Brain microvascular endothelial cell (primary cell): ENCODE measurements at regions not wholly inside any gene's neighbourhood (a gene's known extent, or its start where the extent isn't known, plus 50 kb on each side); places are given as distances from the start of the nearest gene placed in this dataset.

ENCODE experiments used
- DNase-seq: peaks from one replicate; pipeline ENCODE4 v3.0.0-alpha.2; 2020
- H3K27ac ChIP-seq: fragments of 250-450 bp; sonication (Bioruptor Pico); 2 replicates; pipeline ENCODE4 v1.5.1; 2020; ENCODE audit warnings: mild to moderate bottlenecking, moderate library complexity
- H3K27me3 ChIP-seq: fragments of 250-450 bp; sonication (Bioruptor Pico); replicated peaks from 2 replicates; pipeline ENCODE4 v1.5.1; 2020; ENCODE audit warnings: mild to moderate bottlenecking
- H3K36me3 ChIP-seq: fragments of 250-450 bp; sonication (Bioruptor Pico); replicated peaks from 2 replicates; pipeline ENCODE4 v1.5.1; 2020; ENCODE audit warnings: mild to moderate bottlenecking
- H3K4me3 ChIP-seq: 2 replicates; pipeline ENCODE4 v1.5.1; 2011; ENCODE audit warnings: low read depth, mild to moderate bottlenecking, control low read depth, low read length, moderate library complexity
- in situ Hi-C: cut with HindIII; loops from 2 replicates; pipeline ENCODE4 v1.10.0; 2017; ENCODE audit warnings: low sequenced_read_pairs, low pct_ligation_motif_present
- TF ChIP-seq, protein P1 (sequence below): IDR thresholded peaks from 2 replicates; pipeline ENCODE4 v1.5.1; 2011; ENCODE audit warnings: low read depth, mild to moderate bottlenecking, moderate library complexity, low read length, control low read depth, inconsistent platforms; ENCODE audit errors: missing control alignments

DNA sequence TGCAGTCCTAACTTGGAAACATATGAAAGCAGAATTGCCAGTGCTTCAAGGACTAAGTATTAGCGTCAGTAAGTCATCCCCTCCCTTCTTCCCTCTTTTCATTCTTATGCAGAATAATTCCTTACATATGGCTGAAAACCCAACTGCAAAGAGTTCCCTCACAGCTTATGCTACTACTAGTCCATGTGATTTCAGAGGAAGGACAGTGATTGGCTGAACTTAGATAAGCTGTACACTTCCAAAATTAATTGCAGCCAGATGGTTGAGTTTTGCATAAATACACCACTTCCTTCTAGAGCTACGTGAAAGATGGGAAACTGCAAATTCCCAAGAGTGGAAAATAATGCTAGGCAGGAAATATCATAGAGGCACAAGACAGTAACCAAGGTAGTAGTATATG lies 730.4 kb downstream of the OLFM4 start:
- Histone ChIP-seq H3K27me3 (no peaks in the 10 kb centered on the region), H3K27ac (no peak overlapping the region), H3K4me3 (no peak overlapping the region), H3K36me3 (no peaks in the 10 kb centered on the region)
- TF ChIP-seq, protein P1, sequence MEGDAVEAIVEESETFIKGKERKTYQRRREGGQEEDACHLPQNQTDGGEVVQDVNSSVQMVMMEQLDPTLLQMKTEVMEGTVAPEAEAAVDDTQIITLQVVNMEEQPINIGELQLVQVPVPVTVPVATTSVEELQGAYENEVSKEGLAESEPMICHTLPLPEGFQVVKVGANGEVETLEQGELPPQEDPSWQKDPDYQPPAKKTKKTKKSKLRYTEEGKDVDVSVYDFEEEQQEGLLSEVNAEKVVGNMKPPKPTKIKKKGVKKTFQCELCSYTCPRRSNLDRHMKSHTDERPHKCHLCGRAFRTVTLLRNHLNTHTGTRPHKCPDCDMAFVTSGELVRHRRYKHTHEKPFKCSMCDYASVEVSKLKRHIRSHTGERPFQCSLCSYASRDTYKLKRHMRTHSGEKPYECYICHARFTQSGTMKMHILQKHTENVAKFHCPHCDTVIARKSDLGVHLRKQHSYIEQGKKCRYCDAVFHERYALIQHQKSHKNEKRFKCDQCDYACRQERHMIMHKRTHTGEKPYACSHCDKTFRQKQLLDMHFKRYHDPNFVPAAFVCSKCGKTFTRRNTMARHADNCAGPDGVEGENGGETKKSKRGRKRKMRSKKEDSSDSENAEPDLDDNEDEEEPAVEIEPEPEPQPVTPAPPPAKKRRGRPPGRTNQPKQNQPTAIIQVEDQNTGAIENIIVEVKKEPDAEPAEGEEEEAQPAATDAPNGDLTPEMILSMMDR, result no peak
- in situ Hi-C loops, result no loop called here
- no peak for DNase-seq

DNA sequence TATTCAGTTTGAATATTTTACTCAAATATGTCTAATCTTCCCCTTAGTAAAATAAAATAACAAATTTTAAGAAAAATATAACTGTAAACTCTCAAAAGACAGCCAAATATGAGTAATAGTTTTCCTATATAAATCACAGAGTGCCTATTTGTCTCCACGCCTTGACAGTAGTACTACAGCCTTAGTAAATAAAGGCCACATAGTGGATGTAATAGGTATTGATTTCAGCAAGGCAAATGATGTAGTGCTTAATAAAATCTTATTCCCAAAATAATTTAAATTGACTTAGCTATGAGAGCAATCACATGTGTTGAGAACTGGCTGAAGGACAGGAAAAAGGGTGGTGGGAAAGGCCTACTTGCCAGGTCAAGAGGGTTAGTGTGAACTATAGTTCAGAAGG lies 747.2 kb downstream of the OLFM4 start:
- Histone ChIP-seq H3K27me3 (no peaks in the 10 kb centered on the region), H3K36me3 (no peaks in the 10 kb centered on the region), H3K4me3 (no peak overlapping the region), H3K27ac (no peak overlapping the region)
- TF ChIP-seq, protein P1, result no peak
- no peak for DNase-seq
- in situ Hi-C loops, result no loop called here

DNA sequence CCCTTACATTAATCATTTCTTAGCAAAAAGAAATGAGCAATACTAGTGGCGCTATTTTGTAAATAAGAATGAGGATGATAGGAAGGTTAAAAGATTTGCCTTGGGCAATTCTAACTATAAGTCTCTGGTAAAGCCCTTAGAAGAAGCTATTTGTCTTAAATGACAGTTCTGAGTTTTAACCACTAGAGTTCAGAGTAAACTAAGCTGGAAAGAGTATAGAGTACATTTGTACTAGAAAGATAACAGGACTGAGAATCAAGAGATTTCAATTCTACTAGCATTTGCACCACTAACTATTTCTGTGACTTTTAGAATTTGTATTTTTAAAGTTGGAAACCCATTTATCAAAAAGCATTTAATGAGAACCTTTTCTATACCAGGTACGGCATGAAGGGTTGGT lies 750.3 kb downstream of the OLFM4 start:
- Histone ChIP-seq H3K4me3 (no peak overlapping the region), H3K27ac (no peak overlapping the region), H3K27me3 (no peaks in the 10 kb centered on the region), H3K36me3 (no peaks in the 10 kb centered on the region)
- no peak for DNase-seq
- in situ Hi-C loops, result no loop called here
- TF ChIP-seq, protein P1, result no peak

- no peaks in the 10 kb centered on the region for H3K27me3 ChIP-seq
- H3K27ac ChIP-seq, result no peak overlapping the region
- no peaks in the 10 kb centered on the region for H3K36me3 ChIP-seq
- no peak for DNase-seq
- TF ChIP-seq, protein P1, result no peak
- H3K4me3 ChIP-seq, result no peak overlapping the region
- in situ Hi-C loops, result no loop called here
These were observed 753.3 kb downstream of the OLFM4 start for GRCh38 chr13:53781941-53782340.

- peak; percentile 15 for DNase-seq
- in situ Hi-C loops, result no loop called here
- no peak overlapping the region for H3K27ac ChIP-seq
- TF ChIP-seq, protein P1, result peak; percentile 68
- no peak overlapping the region for H3K4me3 ChIP-seq
- no peaks in the 10 kb centered on the region for H3K36me3 ChIP-seq
- H3K27me3 ChIP-seq, result no peaks in the 10 kb centered on the region
These were observed 753.9 kb downstream of the OLFM4 start for GRCh38 chr13:53782488-53782961.

DNA sequence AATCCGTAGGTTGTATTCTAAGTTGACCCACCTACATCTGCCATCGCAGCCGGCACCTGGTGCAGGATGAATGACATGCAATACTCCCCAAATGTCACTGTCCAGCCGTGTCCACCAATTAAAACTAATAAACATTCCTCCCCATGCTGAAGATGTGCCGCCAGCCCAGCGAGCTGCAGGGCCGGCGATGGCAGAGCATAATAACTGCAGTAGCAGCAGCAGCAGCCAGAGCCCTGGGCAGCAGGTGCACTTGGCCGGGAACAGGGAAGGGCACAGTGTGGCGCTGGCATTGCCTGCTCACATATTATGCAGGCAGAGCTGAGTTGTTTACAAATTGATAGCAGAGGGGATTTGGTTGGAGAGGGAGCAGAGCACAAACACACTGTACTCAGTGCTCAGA lies 754.9 kb downstream of the OLFM4 start:
- Histone ChIP-seq H3K36me3 (no peaks in the 10 kb centered on the region), H3K27ac (no peak overlapping the region), H3K27me3 (no peaks in the 10 kb centered on the region), H3K4me3 (no peak overlapping the region)
- in situ Hi-C loops, result no loop called here
- TF ChIP-seq, protein P1, result no peak
- no peak for DNase-seq
